Stimulated activated CD4-positive, alpha-beta T cell treated with anti-CD3 and anti-CD28 coated beads, TNF-alpha, amount 100 ng/mL, for 24 hours (primary cell): ENCODE measurements at regions not wholly inside any gene's neighbourhood (a gene's known extent, or its start where the extent isn't known, plus 50 kb on each side); places are given as distances from the start of the nearest gene placed in this dataset.
"Not testable (repeated sequence)": the region's sequence is repeated elsewhere in the genome, so short reads cannot be mapped to it uniquely, and the experiment has no call there.

ENCODE experiments used
- DNase-seq, 3 experiments: peaks; one replicate each; pipeline ENCODE4 v3.0.0-alpha.2; 2020; ENCODE audit warnings: low read depth in 3 of 3

GRCh38 chr5:124034083-124034700 lies 522.2 kb downstream of the CSNK1G3 start:
- no peak for DNase-seq

DNA sequence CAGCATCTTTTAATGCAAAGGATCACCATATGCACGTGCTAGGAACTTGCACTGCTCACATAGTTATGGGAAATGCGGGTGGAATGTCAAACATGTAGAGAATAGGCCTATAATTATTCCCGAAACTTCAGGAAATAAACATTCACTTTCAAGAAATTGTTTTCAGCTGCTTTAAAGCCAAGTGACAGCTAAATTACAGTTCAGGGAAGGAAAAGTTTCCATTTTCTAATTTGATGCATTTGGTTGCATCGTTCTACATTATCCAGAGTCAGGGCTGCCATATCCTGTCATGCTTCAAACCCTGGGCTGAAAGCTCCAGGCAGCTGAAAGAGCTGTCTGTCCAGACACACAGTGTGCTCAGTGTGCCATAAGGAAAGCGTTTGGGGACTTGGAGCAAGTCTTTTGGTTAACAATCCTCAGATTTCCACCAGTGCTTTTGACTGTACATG lies 518.1 kb downstream of the CSNK1G3 start:
- DNase-seq = no peak

DNA sequence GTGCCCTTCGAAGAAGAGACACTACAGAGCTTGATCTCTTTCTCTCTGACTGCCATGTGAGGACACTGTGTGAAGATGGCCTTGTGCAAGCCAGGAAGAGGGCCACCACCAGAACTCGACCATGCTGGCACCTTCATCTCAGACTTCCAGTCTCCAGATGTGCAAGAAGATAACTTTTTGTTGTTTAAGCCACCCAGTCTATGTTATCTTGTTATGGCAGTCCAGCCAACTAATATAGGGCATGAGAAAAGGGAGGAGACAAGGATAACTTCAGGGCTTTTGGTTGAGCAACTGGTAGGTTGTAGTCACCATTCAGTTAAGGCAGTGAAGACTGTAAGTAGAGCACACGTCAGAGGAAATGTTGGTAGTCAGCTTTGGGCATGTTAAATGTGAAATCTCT lies 515.5 kb downstream of the CSNK1G3 start:
- DNase-seq = no peak

GRCh38 chr5:124025306-124025845 lies 513.4 kb downstream of the CSNK1G3 start:
- DNase-seq = no peak

- DNase-seq = no peak
These were observed 511.0 kb downstream of the CSNK1G3 start for GRCh38 chr5:124022966-124023365.

DNA sequence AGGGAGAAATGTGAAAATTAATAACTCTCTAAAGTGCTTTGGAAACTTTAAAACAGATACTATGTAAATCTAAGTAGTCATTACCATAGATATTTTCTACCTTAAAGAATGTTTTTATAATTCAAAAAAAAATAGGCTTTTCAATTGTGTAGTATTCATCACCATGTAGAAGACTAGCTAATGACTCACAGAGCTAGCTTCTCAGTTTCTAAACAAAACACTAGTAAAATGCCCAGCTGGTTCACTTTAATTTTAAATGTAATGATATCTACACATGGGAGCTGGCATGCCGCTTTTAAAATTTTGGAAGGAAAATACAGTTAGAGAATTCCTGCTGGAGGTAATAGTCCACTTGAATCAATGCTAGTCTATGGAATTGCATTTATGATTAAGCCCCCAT lies 509.8 kb downstream of the CSNK1G3 start:
- no peak for DNase-seq

DNA sequence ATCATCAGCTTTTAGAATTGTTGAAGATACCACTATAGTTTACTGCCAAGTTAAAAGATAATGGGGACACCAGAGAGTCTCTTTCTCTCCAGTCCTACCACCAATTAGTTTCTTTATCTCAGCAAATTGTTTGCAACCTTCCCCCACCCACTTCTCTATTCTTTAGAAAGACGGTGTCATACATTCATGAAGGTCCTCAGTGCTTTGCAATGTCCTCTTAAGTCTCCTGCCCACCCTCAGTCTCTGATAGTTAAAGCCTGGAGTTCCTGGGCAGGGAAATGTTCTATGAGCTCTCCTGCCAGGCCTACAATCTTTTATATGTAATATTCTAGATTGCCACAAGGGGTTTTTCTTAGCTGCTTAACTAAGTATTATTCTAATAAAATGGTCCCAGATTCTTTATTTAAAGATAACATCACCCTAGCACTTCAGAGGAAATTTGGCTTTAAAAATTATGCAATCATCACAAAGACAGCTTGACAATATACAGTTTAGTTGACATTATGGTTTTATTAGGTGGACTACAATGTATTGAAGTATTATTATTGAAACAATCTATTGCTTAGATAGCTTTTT lies 509.2 kb downstream of the CSNK1G3 start:
- DNase-seq = no peak

GRCh38 chr5:124017321-124017720 lies 505.3 kb downstream of the CSNK1G3 start:
- DNase-seq = not testable (repeated sequence)

- DNase-seq = no peak
These were observed 495.9 kb downstream of the CSNK1G3 start for GRCh38 chr5:124007675-124008398.

- DNase-seq = no peak
These were observed 489.1 kb downstream of the CSNK1G3 start for GRCh38 chr5:124001036-124001615.

DNA sequence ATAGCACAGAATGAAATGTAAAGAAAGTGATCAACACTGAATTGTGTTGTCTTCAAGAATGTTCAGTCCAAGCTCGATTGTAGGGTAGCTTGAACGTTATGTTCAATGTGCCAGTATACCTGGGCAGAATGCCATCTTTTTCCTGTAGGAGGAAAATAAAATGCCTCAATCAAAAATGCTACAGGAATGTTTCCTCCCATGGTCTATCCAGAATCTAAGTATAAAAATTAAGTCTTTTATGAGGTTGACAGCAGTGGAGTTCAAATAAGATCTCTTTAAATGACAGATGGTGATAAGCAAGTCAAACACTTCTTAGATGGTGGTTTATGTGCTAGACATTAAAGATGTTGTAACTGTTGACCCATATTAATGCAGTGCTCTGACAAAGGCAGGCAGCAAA lies 488.6 kb downstream of the CSNK1G3 start:
- no peak for DNase-seq

- no peak for DNase-seq
These were observed 485.7 kb downstream of the CSNK1G3 start for GRCh38 chr5:123997462-123998215.

- DNase-seq = no peak
These were observed 485.1 kb downstream of the CSNK1G3 start for GRCh38 chr5:123997064-123997461.

GRCh38 chr5:123992641-123993040 lies 480.7 kb downstream of the CSNK1G3 start:
- no peak for DNase-seq

DNA sequence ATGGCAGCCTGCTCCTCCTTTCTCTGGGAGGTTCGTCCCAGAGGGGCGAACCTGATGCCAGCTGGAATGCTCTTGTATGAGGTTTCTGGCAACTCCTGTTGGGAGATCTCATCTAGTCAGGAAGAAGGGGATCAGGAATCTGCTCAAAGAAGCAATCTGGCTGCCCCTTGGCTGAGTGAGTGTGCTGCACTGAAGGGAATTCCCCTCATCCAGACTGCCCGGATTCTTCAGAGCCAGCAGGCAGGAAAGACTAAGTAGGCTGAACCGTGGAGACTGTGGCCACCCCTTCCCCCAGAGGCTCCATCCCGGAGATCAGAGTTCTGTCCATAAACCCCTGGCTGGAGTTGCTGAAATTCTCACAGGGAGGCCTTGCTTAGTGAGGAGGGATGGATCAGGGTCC lies 476.0 kb downstream of the CSNK1G3 start:
- no peak for DNase-seq

DNA sequence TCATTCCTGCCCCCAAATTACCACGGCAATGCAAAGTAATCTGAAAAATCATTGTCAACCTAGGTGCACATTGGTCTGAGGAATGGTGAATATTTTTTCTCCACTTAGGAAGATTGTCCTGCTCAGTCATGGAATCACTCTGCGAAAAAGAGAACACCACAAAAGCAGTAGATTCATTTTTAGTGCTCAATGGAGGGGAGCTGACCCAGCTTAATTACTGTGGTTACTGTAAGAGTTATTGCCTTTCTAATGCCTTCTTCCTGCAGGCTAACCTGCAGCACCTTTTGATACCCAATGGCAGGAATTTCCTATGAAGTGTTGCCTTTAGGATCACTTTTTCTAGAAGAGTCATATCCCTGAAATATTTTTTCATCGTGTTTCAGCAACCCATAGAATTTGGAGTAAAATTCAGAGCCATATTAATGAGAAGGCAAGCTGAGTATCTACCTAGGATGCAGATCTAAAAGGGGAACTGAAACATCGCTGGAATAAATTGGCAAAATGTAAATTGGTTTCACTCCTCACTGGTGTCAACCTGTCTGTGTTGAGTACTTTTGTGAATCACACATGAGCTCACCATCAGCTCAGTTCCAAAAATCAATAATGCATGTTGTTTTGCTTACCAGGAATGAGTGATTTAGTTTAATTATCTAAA lies 464.5 kb downstream of the CSNK1G3 start:
- no peak for DNase-seq

GRCh38 chr5:123975521-123975920 lies 463.5 kb downstream of the CSNK1G3 start:
- not testable (repeated sequence) for DNase-seq

DNA sequence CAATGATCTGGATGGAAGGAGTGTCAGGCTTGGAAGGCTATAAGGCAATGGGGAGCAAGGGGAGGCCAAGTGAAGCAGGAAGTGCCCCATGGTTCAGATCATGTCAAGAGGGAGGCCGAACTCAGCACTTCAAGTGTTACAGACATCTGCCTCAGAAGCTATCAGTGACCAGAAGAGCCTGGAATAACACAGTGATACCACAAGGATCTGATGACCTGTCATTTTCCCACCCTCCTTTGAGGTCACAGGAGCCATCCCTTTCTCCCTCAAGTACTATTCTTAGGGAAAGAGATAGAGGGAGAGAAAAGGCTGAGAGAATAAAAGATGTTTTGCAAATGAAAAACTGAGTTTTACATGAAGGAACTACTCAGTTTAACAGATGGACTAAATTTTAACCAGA lies 454.8 kb downstream of the CSNK1G3 start:
- DNase-seq = no peak

GRCh38 chr5:123965626-123966025 lies 453.6 kb downstream of the CSNK1G3 start:
- DNase-seq = no peak

- no peak for DNase-seq
These were observed 452.9 kb downstream of the CSNK1G3 start for GRCh38 chr5:123964884-123965283.

DNA sequence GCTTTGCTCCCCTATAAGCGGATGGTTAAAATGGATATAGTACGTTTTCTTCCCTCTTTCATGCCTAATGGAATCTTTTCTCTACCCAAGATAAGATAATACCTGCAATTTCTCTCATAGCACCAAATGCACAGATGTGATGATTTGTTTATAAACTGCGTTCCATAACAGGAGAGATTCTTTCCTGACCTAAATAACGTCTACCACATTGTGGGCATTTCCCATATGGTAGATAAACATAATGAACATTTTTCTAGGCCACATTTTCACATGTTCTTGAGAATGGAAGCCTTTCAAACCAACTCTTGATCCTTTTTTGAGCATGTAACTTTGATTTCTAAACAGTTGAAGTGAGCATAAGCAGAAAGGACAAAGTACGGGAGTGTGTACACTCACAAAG lies 448.5 kb downstream of the CSNK1G3 start:
- no peak for DNase-seq
